ENCODE measurements at regions not wholly inside any gene's neighbourhood (a gene's known extent, or its start where the extent isn't known, plus 50 kb on each side); places are given as distances from the start of the nearest gene placed in this dataset.

GRCh38 chr3:99240700-99241099 is 339.2 kb upstream of the DCBLD2 start:
- DNase-seq (ENCODE audit: low spot score in 2 of 2): no peak
- H3K4me1 ChIP-seq: no peaks in the 10 kb centered on the region
- H3K9me3 ChIP-seq: no peaks in the 10 kb centered on the region
- no peak overlapping the region for H3K27ac ChIP-seq
- intact Hi-C loops (cut with DNase I; ENCODE audit: low total_unique reads): no loop called here
- TF ChIP-seq POLR2A (IDR thresholded peaks at IDR 0.05): no peak
- no peak for TF ChIP-seq POLR2AphosphoS5 (IDR thresholded peaks at IDR 0.05)
- TF ChIP-seq CTCF (IDR thresholded peaks at IDR 0.05): no peak
- no peak overlapping the region for H3K4me3 ChIP-seq
- H3K36me3 ChIP-seq: no peaks in the 10 kb centered on the region
- no peaks in the 10 kb centered on the region for H3K27me3 ChIP-seq

- no peaks in the 10 kb centered on the region for H3K27me3 ChIP-seq
- H3K36me3 ChIP-seq: no peaks in the 10 kb centered on the region
- no peak for TF ChIP-seq POLR2A (IDR thresholded peaks at IDR 0.05)
- no peak for TF ChIP-seq CTCF (IDR thresholded peaks at IDR 0.05)
- TF ChIP-seq POLR2AphosphoS5 (IDR thresholded peaks at IDR 0.05): no peak
- no peak overlapping the region for H3K4me3 ChIP-seq
- H3K27ac ChIP-seq: no peak overlapping the region
- intact Hi-C loops (cut with DNase I; ENCODE audit: low total_unique reads): no loop called here
- DNase-seq (ENCODE audit: low spot score in 2 of 2): no peak
- H3K4me1 ChIP-seq: no peaks in the 10 kb centered on the region
- H3K9me3 ChIP-seq: no peaks in the 10 kb centered on the region
Observed at GRCh38 chr3:99236576-99236975, 335.1 kb upstream of the DCBLD2 start.

GRCh38 chr3:99232696-99233095 is 331.2 kb upstream of the DCBLD2 start:
- H3K27ac ChIP-seq: no peak overlapping the region
- no peak for DNase-seq (ENCODE audit: low spot score in 2 of 2)
- TF ChIP-seq POLR2A (IDR thresholded peaks at IDR 0.05) (no peak), CTCF (IDR thresholded peaks at IDR 0.05) (no peak), POLR2AphosphoS5 (IDR thresholded peaks at IDR 0.05) (no peak)
- H3K36me3 ChIP-seq: no peaks in the 10 kb centered on the region
- no peaks in the 10 kb centered on the region for H3K9me3 ChIP-seq
- no peaks in the 10 kb centered on the region for H3K4me1 ChIP-seq
- no peak overlapping the region for H3K4me3 ChIP-seq
- no peaks in the 10 kb centered on the region for H3K27me3 ChIP-seq
- intact Hi-C loops (cut with DNase I; ENCODE audit: low total_unique reads): no loop called here

- H3K27me3 ChIP-seq: no peaks in the 10 kb centered on the region
Observed at GRCh38 chr3:99218468-99218867, 317.0 kb upstream of the DCBLD2 start.

GRCh38 chr3:99212969-99213368 is 311.5 kb upstream of the DCBLD2 start:
- no peak overlapping the region for H3K4me3 ChIP-seq
- no peaks in the 10 kb centered on the region for H3K27me3 ChIP-seq
- intact Hi-C loops (cut with DNase I; ENCODE audit: low total_unique reads): no loop called here
- DNase-seq (ENCODE audit: low spot score in 2 of 2): no peak
- peaks cover under 1 to 7% of the 10 kb centered on the region in 2 donors for H3K9me3 ChIP-seq
- H3K27ac ChIP-seq: no peak overlapping the region
- H3K4me1 ChIP-seq: no peaks in the 10 kb centered on the region
- H3K36me3 ChIP-seq: no peaks in the 10 kb centered on the region
- TF ChIP-seq POLR2AphosphoS5 (IDR thresholded peaks at IDR 0.05) (no peak), POLR2A (IDR thresholded peaks at IDR 0.05) (no peak), CTCF (IDR thresholded peaks at IDR 0.05) (no peak)

More at GRCh38 chr3:99218468-99218867, 317.0 kb upstream of the DCBLD2 start:
- intact Hi-C loops (cut with DNase I; ENCODE audit: low total_unique reads): no loop called here
- TF ChIP-seq CTCF (IDR thresholded peaks at IDR 0.05): no peak
- no peak overlapping the region for H3K27ac ChIP-seq
- no peak for DNase-seq (ENCODE audit: low spot score in 2 of 2)
- H3K4me1 ChIP-seq: no peaks in the 10 kb centered on the region
- H3K9me3 ChIP-seq: peaks cover 0 to 17% of the 10 kb centered on the region in 2 donors
- no peaks in the 10 kb centered on the region for H3K36me3 ChIP-seq
- H3K4me3 ChIP-seq: no peak overlapping the region
